HEK293T (cell line): ENCODE measurements at regions not wholly inside any gene's neighbourhood (a gene's known extent, or its start where the extent isn't known, plus 50 kb on each side); places are given as distances from the start of the nearest gene placed in this dataset.

Experiments used
- BHLHE40 ChIP-seq: fragments of 450-650 bp; IDR thresholded peaks from 2 replicates; pipeline ENCODE4 v1.6.1; 2016; ENCODE audit warnings: mild to moderate bottlenecking, moderate library complexity, borderline replicate concordance
- ELF4 ChIP-seq: fragments of 450-650 bp; IDR thresholded peaks from 2 replicates; pipeline ENCODE4 v1.6.1; 2017; ENCODE audit warnings: antibody characterized with exemption
- FOXA1 ChIP-seq: fragments of 450-650 bp; IDR thresholded peaks from 2 replicates; pipeline ENCODE4 v1.6.1; 2016; ENCODE audit warnings: mild to moderate bottlenecking
- FOXK2 ChIP-seq: fragments of 450-650 bp; IDR thresholded peaks from 2 replicates; pipeline ENCODE4 v1.6.1; 2016; ENCODE audit warnings: mild to moderate bottlenecking
- HDGF ChIP-seq: fragments of 450-650 bp; IDR thresholded peaks from 2 replicates; pipeline ENCODE4 v1.6.1; 2017; ENCODE audit warnings: antibody characterized with exemption, borderline replicate concordance
- L3MBTL2 ChIP-seq: fragments of 450-650 bp; conservative IDR thresholded peaks from 2 replicates; pipeline ENCODE4 v1.6.1; 2016; ENCODE audit warnings: mild to moderate bottlenecking
- SP1 ChIP-seq: fragments of 450-650 bp; IDR thresholded peaks from 2 replicates; pipeline ENCODE4 v1.6.1; 2017
- SUZ12 ChIP-seq: fragments of 450-650 bp; IDR thresholded peaks from 2 replicates; pipeline ENCODE4 v1.6.1; 2016; ENCODE audit warnings: mild to moderate bottlenecking
- TARDBP ChIP-seq: fragments of 450-650 bp; IDR thresholded peaks from 2 replicates; pipeline ENCODE4 v1.6.1; 2016
- ZNF384 ChIP-seq: fragments of 450-650 bp; IDR thresholded peaks from 2 replicates; pipeline ENCODE4 v1.6.1; 2016
- TF ChIP-seq, protein P1 (sequence below): fragments of 450-650 bp; IDR thresholded peaks from 2 replicates; pipeline ENCODE4 v1.6.1; 2016

DNA sequence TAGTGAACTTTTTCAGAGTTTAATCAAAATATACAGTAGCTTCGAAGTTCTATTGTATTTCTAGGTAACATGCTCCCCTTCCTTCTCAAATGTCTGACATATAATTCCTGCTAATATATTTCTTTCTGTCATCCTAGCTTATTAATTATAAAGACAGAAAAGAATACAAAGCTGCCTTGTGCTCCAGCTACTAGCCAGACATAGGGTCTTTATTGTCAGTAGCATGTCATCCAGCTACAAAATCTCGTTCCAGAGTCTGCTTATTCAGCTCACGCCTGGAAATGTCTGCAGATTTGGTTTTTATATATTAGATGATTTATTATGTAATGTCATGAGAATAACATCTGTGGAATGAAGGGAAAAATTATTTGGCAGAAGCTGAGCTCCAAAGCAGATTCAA lies 1102.8 kb downstream of the BRINP3 start:
- TF ChIP-seq BHLHE40 (no peak), SP1 (no peak), L3MBTL2 (no peak), HDGF (no peak), SUZ12 (no peak), FOXK2 (no peak), ZNF384 (no peak), FOXA1 (no peak), ELF4 (no peak), TARDBP (no peak)
- TF ChIP-seq, protein P1, sequence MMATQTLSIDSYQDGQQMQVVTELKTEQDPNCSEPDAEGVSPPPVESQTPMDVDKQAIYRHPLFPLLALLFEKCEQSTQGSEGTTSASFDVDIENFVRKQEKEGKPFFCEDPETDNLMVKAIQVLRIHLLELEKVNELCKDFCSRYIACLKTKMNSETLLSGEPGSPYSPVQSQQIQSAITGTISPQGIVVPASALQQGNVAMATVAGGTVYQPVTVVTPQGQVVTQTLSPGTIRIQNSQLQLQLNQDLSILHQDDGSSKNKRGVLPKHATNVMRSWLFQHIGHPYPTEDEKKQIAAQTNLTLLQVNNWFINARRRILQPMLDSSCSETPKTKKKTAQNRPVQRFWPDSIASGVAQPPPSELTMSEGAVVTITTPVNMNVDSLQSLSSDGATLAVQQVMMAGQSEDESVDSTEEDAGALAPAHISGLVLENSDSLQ, result no peak
